Hypothalamus (tissue), 51 donors: ENCODE measurements at regions not wholly inside any gene's neighbourhood (a gene's known extent, or its start where the extent isn't known, plus 50 kb on each side); places are given as distances from the start of the nearest gene placed in this dataset.
"Not testable (repeated sequence)": the region's sequence is repeated elsewhere in the genome, so short reads cannot be mapped to it uniquely, and the experiment has no call there.

ENCODE experiments used
- DNase-seq, 51 donors: peaks; one replicate each; lab custom pipeline; 2025; lab: John Stamatoyannopoulos, UW

DNA sequence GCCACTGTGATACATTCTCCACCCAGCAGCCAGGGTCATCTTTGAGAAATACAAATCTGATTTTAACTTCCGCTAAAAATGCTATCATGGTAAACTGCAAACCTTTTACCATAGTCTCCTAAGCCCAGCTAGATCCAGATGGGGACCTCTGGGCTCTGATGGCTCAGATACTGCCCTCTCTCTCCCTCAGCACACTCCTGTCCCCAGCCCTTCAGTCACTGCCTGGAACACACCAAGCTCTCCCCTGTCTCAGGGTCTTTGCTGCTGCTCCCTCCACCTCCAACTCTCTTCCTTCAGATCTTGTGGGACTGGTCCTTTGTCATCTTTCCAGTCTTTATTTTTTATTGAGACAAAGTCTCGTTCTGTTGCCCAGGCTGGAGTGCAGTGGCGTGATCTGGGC lies 65.1 kb downstream of the SPRY4 start:
- DNase-seq: no peak

GRCh38 chr5:142255831-142256230 lies 69.0 kb downstream of the SPRY4 start:
- DNase-seq: no peak

DNA sequence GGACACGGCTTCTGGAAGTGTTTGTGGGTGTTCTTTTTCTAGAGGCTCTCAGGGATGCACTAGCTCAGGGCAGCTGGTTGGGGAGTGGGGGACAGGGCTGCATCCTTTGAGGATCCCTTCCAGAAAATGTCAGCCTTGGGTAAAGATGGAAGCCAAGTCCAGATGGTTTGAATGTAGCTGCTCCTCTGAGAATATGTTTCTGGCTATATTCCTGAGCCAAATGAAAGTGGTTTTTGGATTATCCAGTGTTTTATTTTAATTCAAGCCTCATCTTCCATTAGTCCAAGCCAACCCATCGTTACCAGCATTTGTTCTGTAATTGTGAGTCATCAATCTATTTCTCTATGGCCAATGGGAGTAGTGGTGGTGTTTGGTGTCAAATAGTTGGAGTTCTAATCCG lies 70.4 kb downstream of the SPRY4 start:
- DNase-seq: no peak

DNA sequence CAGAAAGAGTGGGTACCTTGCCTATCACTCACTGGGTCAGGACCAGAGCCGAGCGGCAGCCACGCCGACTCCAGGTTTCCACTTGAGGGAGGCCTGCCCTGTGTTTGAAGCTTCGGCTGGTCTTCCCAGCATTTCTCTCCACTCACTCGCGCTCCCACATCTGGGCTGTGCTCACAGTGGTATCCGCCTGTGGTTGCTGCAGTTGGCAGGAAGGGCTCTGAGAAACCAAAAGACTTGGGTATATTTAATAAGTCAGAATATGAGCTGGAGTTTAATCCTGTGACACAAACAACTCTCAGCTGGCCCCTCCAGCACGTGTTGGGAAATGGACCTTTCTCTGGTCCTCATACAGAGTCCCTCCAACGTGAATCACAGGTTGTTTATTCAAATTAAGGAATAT lies 70.9 kb downstream of the SPRY4 start:
- no peak for DNase-seq

DNA sequence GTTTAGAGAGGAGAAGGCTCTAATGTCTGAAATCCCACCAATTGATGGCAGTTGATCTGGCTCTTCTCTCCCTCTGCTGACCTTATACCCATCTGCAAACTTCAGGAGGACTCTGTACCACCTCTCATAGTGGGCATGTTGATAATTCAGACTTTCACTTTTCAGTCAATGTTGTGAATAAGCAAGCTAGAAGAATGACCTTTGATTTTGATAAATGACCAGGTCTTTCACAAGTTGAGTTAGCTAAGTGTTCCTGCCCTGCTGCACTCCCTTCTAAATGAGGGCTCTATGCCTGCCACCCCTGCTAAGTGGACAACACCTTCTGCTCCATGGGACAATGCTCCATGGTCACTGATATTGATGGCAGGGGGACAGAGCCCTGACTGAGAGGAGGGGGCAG lies 74.7 kb downstream of the SPRY4 start:
- DNase-seq: no peak

GRCh38 chr5:142248853-142249462 lies 75.9 kb downstream of the SPRY4 start:
- DNase-seq: no peak

- peak in 4 of 51 donors; percentile 4 to 29 (median 12) for DNase-seq
These were observed 78.6 kb downstream of the SPRY4 start for GRCh38 chr5:142246258-142246657.

DNA sequence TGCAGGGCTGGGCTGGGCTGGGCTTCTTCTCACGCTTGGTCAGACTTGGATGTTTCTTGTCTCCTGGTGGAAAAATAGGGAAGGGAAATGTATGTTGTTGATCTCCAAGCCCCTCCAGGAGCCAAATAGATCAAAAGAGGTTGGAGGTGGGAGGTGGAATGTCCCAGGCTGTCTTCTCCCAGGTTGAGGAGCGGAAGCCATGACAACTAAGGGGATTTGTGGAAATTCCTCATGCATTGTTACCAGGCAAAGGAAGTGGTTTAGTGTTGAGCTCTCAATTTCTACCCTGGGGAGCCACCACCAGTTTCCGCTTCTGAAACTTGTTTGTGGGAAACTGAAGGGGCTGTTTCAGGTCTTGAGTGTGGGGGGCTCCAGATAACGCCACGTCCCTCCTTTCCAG lies 79.0 kb downstream of the SPRY4 start:
- no peak for DNase-seq

DNA sequence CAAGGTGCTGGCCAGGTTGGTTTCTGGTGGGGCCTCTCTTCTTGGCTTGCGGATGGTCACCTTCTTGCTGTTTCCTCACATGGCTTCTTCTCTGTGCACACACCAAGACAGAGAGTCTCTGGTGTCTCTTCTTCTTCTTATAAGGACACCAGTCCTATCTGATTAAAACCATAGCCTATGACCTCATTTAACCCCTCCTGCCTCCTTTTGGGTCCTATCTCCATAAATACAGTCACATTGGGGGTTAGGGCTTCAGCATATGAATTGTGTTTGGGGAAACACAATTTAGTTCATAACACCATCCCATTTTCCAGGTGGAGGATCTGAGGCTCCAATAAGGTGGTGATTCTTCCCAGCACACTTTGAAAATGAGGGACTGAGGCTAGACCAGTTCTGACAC lies 80.4 kb downstream of the SPRY4 start:
- DNase-seq: no peak

DNA sequence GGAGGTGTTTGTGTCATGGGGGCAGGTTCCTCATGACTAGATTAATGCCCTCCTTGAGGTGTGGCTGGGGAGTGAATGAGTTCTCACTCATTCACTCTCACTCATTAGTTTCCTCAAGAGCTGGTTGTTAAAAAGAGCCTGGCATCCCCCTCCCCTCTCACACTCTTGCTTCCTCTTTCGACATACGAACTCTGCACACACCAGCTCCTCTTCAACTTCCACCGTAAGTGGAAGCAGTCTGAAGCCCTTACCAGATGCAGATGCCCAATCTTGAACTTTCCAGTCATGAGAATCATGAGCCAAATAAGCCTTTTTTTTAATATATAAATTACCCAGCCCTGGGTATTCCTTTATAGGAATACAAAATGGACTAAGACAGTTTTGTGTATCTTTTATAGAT lies 82.5 kb downstream of the SPRY4 start:
- DNase-seq: no peak

GRCh38 chr5:142239394-142240159 lies 85.2 kb downstream of the SPRY4 start:
- no peak for DNase-seq

GRCh38 chr5:142237707-142238106 lies 87.1 kb downstream of the SPRY4 start:
- DNase-seq: no peak

DNA sequence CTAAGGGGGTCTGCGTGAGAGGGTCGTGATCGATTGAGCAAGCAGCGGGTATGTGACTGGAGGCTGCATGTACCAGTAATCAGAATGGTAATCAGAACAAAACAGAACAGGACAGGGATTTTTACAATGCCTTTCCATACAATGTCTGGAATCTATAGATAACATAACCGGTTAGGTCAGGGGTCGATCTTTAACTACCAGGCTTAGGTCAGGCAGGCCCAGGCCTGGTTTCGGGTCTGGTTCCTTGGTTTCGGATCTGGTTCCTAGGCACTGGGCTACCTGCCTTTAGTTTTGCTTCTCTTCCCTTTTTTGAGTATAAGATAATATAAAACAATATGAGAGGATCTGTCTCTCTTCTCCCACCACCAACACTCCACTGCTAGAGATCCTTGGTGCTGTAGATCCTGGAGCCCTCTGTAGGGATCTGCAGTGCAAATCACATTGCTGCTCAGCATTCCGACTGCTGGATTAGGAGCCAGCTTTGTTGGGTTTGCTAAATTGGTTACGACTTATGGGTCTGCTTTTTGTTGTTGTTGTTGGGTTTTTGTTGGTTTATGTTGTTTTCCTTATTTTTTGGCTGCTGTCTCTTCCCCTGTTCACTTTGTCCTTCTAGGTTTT lies 88.0 kb downstream of the SPRY4 start:
- not testable (repeated sequence) for DNase-seq

GRCh38 chr5:142235870-142236672 lies 88.8 kb downstream of the SPRY4 start:
- DNase-seq: no peak

GRCh38 chr5:142235050-142235797 lies 89.6 kb downstream of the SPRY4 start:
- no peak for DNase-seq

DNA sequence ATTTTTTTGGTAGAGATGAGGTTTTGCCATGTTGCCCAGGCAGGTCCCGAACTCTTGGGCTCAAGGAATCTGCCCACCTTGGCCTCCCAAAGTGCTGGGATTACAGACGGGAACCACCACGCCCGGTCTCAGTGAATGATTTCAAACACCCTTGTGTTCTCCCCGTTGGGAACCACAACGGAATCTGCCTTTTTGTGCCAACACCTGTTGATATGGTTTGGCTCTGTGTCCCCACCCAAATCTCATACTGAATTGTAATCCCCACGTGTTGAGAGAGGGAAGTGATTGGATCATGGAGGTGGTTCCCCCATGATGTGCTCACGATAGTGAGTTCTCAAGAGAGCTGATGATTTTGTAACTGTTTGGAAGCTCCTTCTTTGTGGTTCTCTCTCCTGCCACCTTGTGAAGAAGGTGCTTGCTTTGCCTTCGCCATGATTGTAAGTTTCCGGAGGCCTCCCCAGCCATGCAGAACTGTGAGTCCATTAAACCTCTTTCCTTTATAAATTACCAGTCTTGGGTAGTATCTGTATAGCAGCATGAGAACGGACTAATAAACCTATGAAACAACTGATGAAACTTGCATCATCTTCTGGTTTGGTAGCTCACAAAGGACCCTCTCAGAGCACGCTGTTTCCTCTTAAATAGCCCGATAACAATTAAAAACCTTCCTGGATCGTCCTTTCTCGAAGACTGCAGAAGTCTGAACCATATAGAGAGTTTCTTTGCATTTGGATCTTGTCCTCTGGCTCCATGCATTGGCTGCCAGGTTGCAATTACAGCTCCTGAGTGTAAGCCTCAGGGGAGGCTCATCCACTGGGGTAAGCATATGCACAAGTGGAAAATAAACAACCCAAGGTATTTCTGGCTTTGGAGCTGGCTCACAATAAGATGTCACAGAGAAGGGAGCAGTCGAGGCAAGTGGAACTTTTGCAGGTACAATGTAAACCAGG lies 91.5 kb downstream of the SPRY4 start:
- DNase-seq: no peak

DNA sequence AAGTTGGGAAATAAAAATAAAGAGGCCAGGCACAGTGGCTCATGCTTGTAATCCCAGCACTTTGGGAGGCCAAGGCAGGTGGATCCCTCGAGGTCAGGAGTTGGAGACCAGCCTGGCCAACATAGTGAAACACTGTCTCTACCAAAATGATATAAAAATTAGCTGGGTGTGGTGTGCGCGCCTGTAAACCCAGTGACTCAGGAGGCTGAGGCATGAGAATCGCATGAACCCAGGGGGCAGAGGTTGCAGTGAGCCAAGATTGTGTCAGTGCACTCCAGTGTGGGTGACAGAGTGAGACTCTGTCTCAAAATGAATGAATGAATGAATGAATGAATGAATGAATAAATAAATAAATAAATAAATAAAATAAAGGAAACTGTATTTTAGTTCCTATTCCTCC lies 93.9 kb downstream of the SPRY4 start:
- DNase-seq: not testable (repeated sequence)

- DNase-seq: no peak
These were observed 99.7 kb downstream of the SPRY4 start for GRCh38 chr5:142225141-142225540.

DNA sequence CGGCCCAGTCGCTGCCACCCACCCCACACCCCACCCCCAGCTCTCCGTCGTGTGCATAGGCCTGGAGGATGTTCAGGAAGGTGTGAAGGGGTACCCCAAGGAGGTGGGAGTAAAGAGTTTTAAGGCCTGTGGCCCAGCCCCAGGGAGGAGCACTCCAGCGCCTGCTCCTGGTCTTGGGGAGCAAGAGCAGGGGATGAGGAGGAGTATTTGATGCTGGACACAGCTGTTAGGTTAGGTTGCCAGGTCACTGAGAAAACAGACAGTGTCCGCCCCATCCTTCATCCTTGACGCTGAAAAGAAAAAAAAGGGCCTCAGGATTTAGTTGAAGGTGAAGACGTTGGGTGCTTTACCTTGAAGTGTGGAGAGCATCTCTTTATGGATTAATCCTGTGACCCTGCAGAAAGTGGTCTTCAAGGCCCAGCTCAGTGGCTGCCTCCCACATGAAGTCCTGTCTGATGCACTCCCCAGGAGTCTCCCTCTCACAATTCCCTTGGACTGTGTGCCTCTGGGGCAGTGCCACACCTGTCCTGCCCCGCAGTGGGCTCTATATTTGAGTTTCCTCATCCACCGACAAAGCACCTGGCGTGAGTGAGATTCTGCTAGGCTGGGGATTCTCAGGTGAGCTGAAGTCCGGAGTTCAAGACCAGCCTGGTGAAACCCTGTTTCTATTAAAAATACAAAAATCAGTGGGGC lies 101.8 kb downstream of the SPRY4 start:
- no peak for DNase-seq
